DMS 273 treated with DMSO at 0.1 percent for 48 hours (cell line): ENCODE measurements at regions not wholly inside any gene's neighbourhood (a gene's known extent, or its start where the extent isn't known, plus 50 kb on each side); places are given as distances from the start of the nearest gene placed in this dataset.

Experiments
- DNase-seq: peaks from one replicate; lab custom pipeline; 2025; lab: John Stamatoyannopoulos, UW

DNA sequence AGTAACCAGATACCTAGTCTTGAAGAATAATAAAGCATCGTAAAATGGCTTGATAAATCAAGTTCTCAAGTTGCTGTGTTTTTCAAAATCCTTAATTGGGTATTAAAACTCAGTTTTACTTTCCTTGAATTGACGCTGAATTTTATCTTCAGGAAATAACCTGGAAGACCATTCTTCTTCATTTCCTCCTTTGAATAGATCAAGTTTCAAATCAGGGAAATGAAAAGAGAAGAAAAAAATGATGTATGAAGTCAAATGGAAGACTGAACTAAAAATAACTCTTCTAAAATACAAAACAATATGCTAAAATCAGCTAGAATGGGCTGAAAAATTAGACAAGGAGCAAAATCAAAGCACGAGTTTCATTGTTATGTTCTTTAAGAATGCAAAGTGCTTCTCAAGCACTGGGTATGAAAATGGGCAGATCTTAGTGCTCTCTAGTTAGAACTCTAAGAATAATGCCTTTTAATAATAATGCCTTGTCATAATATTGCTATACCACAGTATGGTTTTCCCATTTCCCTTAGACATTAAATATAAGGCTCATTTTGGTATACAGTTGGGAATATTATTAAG is 54.6 kb upstream of the CLEC14A start:
- no peak for DNase-seq

GRCh38 chr14:38309522-38310277 is 53.8 kb upstream of the CLEC14A start:
- no peak for DNase-seq
